ENCODE measurements at regions not wholly inside any gene's neighbourhood (a gene's known extent, or its start where the extent isn't known, plus 50 kb on each side); places are given as distances from the start of the nearest gene placed in this dataset.
"Not testable (repeated sequence)": the region's sequence is repeated elsewhere in the genome, so short reads cannot be mapped to it uniquely, and the experiment has no call there.

DNA sequence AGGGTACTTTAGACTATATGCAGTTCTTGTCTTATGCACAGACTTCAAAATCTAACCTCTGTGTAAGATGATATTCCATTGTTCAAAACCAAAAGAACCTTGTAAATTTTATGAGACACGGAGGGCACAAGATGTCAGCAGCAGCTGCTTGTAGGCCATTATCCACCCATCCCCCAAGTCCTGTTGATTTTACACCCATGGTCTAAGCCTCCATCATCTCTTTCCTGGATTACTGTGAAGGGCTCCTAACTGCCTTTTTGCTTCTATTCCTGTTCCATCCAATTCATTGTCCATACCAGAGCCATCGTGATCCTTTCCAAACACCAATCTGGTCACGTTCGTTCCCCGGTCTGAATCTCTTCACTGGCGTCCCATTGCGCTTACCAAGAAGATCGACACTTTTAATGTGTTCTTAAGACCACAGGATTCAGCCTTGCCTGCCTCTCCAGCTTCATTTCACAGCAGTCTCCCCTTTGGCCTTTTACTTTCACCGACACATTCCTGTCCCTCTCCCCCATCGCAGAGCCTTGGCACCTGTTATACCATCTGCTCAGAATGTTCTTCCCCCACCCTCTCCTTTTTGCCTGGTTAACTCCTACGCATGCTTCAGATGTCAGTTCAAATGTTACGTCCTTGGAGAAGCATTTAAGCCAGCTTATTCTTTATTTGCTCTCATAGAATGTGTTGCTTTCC lies 107.3 kb upstream of the POU3F1 start:
- Mint-ChIP-seq H3K27ac (no peak overlapping the region), H3K4me1 (ENCODE audit: low read depth) (no peaks in the 10 kb centered on the region), H3K4me3 (no peak overlapping the region), H3K9me3 (no peaks in the 10 kb centered on the region), H3K36me3 (ENCODE audit: low read depth) (no peaks in the 10 kb centered on the region), H3K27me3 (ENCODE audit: insufficient read depth) (peaks cover 6% of the 10 kb centered on the region)
- DNase-seq (ENCODE audit: low spot score) = no peak
- intact Hi-C loops (cut with micrococcal nuclease) = no loop called here

DNA sequence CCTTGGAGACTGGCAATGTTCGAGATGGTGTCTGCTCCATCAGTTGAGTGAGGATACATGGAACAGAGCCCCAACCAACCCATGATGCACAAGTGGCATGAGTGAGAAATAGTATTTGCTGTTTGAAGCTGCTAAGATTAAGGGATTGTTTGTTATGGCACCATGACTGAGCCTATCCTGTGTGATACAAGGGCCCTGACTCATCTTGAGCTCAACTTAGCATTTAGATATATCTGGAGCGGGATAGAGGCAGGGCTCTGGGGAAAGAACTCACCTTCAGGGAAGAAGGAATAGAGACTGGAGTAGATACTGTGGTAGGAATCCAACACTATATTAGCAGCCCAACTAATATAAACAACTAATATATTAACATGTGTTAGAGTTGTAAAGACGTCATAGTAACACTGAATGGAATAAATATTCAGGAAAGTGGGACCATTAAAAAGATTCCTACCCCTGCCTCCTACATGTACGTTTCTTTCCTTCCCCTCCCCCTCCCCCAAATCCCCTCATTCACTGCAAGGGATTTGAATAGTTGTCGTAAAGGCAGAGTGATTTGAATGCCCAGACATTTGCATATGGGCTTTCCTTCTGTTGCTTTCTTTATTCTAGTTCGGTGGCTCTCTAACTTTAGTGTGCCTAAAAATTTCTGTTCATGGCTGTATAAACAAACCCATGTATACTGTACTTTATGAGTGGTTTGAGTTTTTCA lies 106.6 kb upstream of the POU3F1 start:
- no peak overlapping the region for H3K4me3 Mint-ChIP-seq
- intact Hi-C loops (cut with micrococcal nuclease) = no loop called here

DNA sequence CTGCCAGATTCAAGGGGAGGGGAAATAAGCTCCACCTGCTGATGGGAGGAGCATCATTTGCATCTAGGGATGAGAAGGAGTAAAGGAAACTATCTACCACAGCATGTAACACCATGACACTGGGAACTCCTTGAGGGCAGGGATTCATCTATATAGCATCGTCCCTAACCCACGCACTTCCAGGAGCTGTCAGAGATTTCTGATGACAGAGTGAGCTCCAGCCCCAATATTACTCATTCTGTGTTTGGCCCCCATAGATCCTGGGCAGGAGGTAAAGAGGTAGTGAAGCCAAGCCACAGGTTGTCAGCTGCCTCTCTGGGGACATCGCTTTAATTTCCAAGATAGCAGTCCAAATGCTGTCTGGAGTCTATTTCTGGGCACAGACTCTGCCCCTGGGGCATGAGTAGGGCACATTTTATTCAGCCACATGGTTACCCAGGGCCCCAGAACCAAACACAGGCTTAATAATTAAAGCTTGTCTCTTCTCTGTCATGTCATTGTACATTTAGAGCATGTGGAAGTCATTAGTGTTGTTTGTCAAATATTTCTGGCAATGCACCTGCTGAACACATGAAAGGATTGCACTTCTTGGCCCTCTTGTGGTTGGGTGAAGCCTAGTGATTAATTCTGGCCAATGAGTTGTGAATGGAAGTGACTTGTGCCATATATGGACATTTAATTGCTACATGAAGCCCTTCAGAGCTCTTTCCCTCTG lies 105.9 kb upstream of the POU3F1 start:
- no peaks in the 10 kb centered on the region for H3K36me3 Mint-ChIP-seq (ENCODE audit: low read depth)
- no peak overlapping the region for H3K4me3 Mint-ChIP-seq
- H3K4me1 Mint-ChIP-seq (ENCODE audit: low read depth) = no peaks in the 10 kb centered on the region
- H3K27me3 Mint-ChIP-seq (ENCODE audit: insufficient read depth) = peaks cover 6% of the 10 kb centered on the region
- no peaks in the 10 kb centered on the region for H3K9me3 Mint-ChIP-seq
- H3K27ac Mint-ChIP-seq = no peak overlapping the region
- no peak for DNase-seq (ENCODE audit: low spot score)
- intact Hi-C loops (cut with micrococcal nuclease) = no loop called here

More for the DNA sequence above, 106.6 kb upstream of the POU3F1 start:
- no peak overlapping the region for H3K27ac Mint-ChIP-seq
- no peaks in the 10 kb centered on the region for H3K9me3 Mint-ChIP-seq
- H3K36me3 Mint-ChIP-seq (ENCODE audit: low read depth) = no peaks in the 10 kb centered on the region
- DNase-seq (ENCODE audit: low spot score) = no peak
- H3K27me3 Mint-ChIP-seq (ENCODE audit: insufficient read depth) = peaks cover 6% of the 10 kb centered on the region
- no peaks in the 10 kb centered on the region for H3K4me1 Mint-ChIP-seq (ENCODE audit: low read depth)

DNA sequence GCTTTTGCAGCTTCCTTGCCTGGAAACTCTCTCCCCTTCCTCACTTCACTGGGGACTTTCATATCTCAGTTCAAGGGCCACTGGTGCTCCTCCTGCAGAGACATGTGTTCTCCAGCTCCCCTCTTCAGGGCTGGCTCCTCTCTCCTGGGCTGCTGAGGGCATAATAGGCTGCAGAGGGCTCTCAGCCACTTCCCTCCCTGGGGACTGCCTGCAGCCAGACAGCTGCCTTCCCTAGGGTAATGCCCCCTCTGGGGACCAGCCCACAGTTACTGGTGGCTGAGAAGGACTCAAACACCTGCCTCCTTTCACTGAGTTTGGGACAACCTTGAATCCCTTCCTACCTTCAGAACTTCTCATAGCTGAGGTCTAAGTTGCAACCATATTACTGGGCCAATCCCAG lies 104.8 kb upstream of the POU3F1 start:
- Mint-ChIP-seq H3K27ac (no peak overlapping the region), H3K27me3 (ENCODE audit: insufficient read depth) (peaks cover 6% of the 10 kb centered on the region), H3K4me3 (no peak overlapping the region), H3K4me1 (ENCODE audit: low read depth) (no peaks in the 10 kb centered on the region), H3K9me3 (no peaks in the 10 kb centered on the region), H3K36me3 (ENCODE audit: low read depth) (no peaks in the 10 kb centered on the region)
- no peak for DNase-seq (ENCODE audit: low spot score)
- intact Hi-C loops (cut with micrococcal nuclease) = no loop called here

DNA sequence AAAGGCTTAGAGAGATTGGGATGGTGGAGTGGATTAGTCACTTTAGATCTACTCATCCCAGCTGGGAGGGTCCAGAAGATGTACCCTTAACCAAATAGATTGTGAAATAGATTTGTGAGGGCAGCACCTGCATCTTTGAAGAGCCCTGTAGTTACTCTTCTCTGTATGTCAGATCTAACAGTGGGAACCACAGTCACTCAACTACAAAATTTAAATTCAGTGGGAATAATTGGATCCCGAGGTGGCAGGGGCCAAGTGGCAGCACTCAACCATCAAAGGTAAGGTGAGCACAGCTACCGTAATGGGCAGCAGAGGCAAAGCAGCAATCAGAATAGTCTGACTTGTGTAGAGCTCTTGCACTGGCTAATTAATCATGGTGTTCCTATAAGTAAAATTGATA lies 99.5 kb upstream of the POU3F1 start:
- H3K4me1 Mint-ChIP-seq (ENCODE audit: low read depth); H3K4me3 Mint-ChIP-seq; H3K36me3 Mint-ChIP-seq (ENCODE audit: low read depth); H3K27ac Mint-ChIP-seq; intact Hi-C loops (cut with micrococcal nuclease); H3K9me3 Mint-ChIP-seq; DNase-seq (ENCODE audit: low spot score): not testable (repeated sequence)
- H3K27me3 Mint-ChIP-seq (ENCODE audit: insufficient read depth) = peaks cover 16% of the 10 kb centered on the region

DNA sequence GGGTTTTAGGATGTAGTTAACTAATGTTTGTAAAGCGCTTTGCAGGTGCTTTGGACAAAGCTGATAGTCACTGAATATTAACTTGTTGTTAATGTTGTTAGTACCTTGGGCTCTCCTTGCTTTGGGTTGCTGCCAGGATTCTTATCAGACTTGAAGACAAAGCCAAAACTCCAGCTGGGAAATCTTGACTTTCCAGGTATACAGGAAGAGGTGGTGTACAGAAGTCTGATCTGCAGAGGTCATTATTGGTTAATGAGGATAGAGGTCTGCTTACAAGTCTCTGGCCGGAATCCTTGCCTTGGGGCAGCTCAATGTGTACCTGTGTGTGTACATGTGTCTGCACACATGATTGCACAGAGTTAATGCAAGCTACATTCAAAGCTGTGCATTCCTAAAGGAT lies 96.0 kb upstream of the POU3F1 start:
- Mint-ChIP-seq H3K4me3 (no peak overlapping the region), H3K27me3 (ENCODE audit: insufficient read depth) (peaks cover 26% of the 10 kb centered on the region), H3K9me3 (no peaks in the 10 kb centered on the region), H3K36me3 (ENCODE audit: low read depth) (no peaks in the 10 kb centered on the region), H3K27ac (no peak overlapping the region), H3K4me1 (ENCODE audit: low read depth) (no peaks in the 10 kb centered on the region)
- DNase-seq (ENCODE audit: low spot score) = no peak
- intact Hi-C loops (cut with micrococcal nuclease) = no loop called here

DNA sequence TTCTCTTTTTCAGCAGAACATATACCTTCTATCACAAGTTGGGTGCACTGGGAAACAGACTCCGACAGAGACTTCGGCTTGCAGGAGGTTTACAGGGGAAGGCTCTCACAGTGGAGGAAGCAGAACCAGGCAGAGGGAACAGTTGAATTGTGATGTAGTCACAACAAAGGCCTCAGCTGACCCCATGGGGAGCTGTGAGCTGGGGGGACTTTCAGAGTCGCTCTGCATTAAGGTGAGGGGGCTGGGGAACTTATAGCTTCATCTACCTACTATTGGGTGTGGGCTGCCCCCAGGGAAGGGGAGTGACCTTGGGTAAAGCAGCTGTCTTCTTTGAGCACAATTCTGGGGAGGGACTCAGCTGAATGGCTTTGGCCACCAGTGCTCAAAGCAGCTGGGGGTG lies 94.9 kb upstream of the POU3F1 start:
- no peaks in the 10 kb centered on the region for H3K36me3 Mint-ChIP-seq (ENCODE audit: low read depth)
- peaks cover 29% of the 10 kb centered on the region for H3K27me3 Mint-ChIP-seq (ENCODE audit: insufficient read depth)
- no peak overlapping the region for H3K27ac Mint-ChIP-seq
- DNase-seq (ENCODE audit: low spot score) = no peak
- no peaks in the 10 kb centered on the region for H3K4me1 Mint-ChIP-seq (ENCODE audit: low read depth)
- H3K4me3 Mint-ChIP-seq = no peak overlapping the region
- H3K9me3 Mint-ChIP-seq = no peaks in the 10 kb centered on the region
- intact Hi-C loops (cut with micrococcal nuclease) = no loop called here

DNA sequence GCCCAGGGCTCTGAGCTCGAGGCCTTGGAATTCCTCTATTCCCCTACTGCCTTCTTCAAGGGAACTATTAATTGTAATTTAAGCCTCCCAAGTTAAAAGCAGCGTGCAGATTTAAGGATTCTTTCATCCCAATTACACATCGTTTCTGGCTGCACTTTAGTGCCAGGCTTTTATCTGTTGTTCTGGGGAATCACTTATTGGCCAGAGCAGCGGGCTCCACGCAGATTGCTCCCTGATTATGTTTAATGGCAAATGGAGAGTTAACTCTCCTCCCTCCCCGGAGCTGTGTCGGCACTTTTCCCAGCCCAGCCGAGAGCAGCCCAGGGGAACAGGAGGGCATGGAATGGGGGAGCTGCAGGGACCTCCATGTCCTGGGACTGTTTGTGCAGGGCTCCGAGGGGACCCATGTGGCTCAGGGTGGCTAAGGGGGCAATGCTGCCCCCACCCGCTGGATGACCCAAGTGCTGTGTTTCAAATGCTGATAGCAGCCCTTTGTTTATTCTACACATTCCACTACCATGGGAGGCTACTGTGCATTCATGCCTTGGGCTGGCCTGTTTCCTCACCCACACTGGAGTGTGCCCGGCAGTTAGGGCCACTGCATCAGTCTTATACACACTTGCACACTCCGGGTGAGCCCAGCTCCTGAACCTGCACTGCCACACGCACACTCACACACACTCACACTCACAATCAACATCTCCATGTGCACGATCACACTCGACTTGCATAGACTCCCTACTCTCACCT lies 93.3 kb upstream of the POU3F1 start:
- Mint-ChIP-seq H3K36me3 (ENCODE audit: low read depth) (no peaks in the 10 kb centered on the region), H3K4me1 (ENCODE audit: low read depth) (no peaks in the 10 kb centered on the region), H3K27ac (no peak overlapping the region), H3K27me3 (ENCODE audit: insufficient read depth) (peaks cover 44% of the 10 kb centered on the region), H3K4me3 (no peak overlapping the region), H3K9me3 (no peaks in the 10 kb centered on the region)
- DNase-seq (ENCODE audit: low spot score) = no peak
- intact Hi-C loops (cut with micrococcal nuclease) = no loop called here

DNA sequence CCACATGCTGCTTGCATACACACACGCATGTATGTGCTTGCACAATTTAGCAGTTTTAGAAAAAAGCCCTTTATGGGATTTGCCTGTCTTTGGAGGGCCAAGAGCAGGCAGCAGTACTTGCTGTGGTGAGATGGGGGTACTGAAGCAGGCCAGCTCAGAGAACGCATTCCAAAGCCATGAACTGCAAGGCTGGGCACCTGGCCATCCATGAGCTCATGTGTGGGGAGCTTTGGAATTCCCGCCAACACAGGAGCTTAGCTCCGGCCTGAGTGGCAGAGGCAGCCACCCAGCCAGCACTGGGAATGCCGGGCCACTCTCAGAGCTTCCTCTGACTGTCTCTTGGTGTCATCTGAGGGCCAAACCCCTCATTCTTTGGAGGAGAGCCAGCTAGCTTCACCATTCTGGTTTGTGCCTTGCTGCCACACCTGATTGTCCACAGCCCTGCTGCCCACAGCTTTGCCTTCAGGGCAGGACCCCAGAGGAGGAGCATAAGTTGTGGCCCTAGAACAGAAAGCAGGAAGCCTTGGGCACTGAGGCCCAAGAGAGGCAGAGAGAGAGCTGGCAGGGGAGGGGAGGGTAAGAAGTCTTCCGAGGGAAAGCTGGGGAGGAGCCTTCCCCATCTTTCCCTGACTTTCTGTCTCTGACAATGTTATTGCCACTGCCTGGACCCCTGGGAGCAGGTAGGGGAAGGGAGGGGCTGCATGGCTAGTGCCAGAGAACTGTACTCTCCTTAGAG lies 92.1 kb upstream of the POU3F1 start:
- H3K9me3 Mint-ChIP-seq = no peaks in the 10 kb centered on the region
- no peak overlapping the region for H3K4me3 Mint-ChIP-seq
- no peak overlapping the region for H3K27ac Mint-ChIP-seq
- H3K4me1 Mint-ChIP-seq (ENCODE audit: low read depth) = no peaks in the 10 kb centered on the region
- no peak for DNase-seq (ENCODE audit: low spot score)
- H3K27me3 Mint-ChIP-seq (ENCODE audit: insufficient read depth) = peaks cover 54% of the 10 kb centered on the region
- H3K36me3 Mint-ChIP-seq (ENCODE audit: low read depth) = no peaks in the 10 kb centered on the region
- intact Hi-C loops (cut with micrococcal nuclease) = no loop called here

DNA sequence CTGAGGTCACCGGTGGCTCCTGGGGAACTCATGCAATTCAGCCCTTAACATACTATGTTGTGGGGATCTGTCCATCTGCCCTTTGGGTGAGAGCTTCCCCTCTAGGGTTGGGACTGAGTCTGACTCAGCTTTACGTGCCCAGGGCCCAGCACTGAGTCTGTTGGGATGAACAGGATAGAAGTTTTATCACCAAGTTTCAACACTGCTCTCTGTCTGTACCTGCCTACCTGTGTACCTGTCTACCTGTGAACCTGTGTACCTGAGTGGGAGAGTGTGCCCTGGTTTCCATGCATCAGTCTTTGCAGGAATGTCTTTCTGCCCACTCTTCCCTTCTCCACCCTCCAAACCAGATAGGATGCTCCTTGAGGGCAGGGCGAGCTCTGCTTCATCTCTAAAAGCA lies 90.6 kb upstream of the POU3F1 start:
- no peaks in the 10 kb centered on the region for H3K9me3 Mint-ChIP-seq
- intact Hi-C loops (cut with micrococcal nuclease) = no loop called here
- H3K27ac Mint-ChIP-seq = no peak overlapping the region
- H3K4me1 Mint-ChIP-seq (ENCODE audit: low read depth) = no peaks in the 10 kb centered on the region
- no peaks in the 10 kb centered on the region for H3K36me3 Mint-ChIP-seq (ENCODE audit: low read depth)
- H3K4me3 Mint-ChIP-seq = no peak overlapping the region
- DNase-seq (ENCODE audit: low spot score) = no peak
- H3K27me3 Mint-ChIP-seq (ENCODE audit: insufficient read depth) = peaks cover 53% of the 10 kb centered on the region

DNA sequence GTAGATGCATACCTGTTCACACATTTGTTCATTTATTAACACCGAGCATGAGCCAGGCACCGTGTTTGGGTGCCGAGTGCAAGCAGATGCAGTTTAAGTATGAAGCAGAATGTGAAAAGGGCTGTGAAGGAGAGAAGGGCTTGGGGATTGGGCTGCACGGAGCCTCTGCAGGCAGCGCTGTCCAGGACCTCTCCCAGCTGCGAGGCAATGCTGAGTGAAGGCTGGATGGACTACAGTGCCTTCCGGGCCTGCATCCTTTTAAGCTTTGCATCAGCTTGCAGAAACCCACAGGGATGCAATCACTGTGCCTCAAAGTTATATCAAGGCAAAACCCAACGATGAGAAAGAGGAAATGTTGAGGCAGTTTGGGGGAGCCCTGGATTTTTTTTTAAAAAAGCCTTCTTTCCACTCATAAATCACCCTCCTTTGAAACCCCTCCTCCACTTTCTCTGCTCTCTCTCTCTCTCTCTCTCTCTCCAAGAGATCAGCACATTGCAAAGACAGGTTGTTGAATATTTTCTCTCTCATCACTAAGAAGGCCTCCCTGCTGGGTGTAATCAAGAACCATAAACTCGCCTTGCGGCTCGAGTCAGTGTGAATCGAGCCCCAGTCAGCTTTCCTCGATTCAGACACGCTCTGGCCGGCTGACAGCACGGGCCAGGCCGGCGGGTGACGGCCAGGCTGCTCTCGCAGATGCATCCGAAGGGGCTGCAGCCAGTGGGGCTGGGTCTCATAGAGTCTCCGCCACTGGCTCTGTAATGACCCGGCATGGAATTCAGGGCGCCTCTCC lies 89.2 kb upstream of the POU3F1 start:
- Mint-ChIP-seq H3K27ac (no peak overlapping the region), H3K9me3 (no peaks in the 10 kb centered on the region), H3K27me3 (ENCODE audit: insufficient read depth) (peaks cover 55% of the 10 kb centered on the region), H3K4me1 (ENCODE audit: low read depth) (no peaks in the 10 kb centered on the region), H3K36me3 (ENCODE audit: low read depth) (no peaks in the 10 kb centered on the region), H3K4me3 (no peak overlapping the region)
- intact Hi-C loops (cut with micrococcal nuclease) = no loop called here
- DNase-seq (ENCODE audit: low spot score) = no peak

DNA sequence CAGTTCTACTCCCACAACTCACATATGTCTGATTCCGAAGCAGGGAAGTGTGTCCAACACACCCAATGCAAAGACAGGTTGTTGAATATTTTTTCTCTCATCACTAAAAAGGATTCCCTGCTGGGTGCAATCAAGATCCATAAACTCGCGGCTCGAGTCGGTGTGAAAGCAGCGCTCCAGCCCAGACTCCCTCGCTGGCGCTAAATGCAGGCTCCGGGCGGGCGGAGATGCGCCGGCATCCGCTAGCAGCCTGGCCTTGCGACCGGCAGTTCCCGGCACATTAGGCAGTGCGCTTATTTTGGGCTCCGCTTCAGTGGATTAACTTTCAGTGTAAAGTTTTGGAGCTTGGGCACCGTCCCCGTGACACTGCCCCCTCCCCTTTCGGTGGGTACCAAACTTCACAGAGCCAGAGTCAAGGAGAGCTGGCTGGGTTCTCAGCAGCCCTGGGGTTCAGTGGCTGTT lies 87.7 kb upstream of the POU3F1 start:
- no peaks in the 10 kb centered on the region for H3K4me1 Mint-ChIP-seq (ENCODE audit: low read depth)
- no peak overlapping the region for H3K4me3 Mint-ChIP-seq
- H3K9me3 Mint-ChIP-seq = no peaks in the 10 kb centered on the region
- intact Hi-C loops (cut with micrococcal nuclease) = no loop called here
- no peak for DNase-seq (ENCODE audit: low spot score)
- H3K27me3 Mint-ChIP-seq (ENCODE audit: insufficient read depth) = peaks cover 51% of the 10 kb centered on the region
- no peak overlapping the region for H3K27ac Mint-ChIP-seq
- H3K36me3 Mint-ChIP-seq (ENCODE audit: low read depth) = no peaks in the 10 kb centered on the region
